Fibroblast of villous mesenchyme (primary cell): ENCODE measurements at regions not wholly inside any gene's neighbourhood (a gene's known extent, or its start where the extent isn't known, plus 50 kb on each side); places are given as distances from the start of the nearest gene placed in this dataset.
"Not testable (repeated sequence)": the region's sequence is repeated elsewhere in the genome, so short reads cannot be mapped to it uniquely, and the experiment has no call there.

Source experiments
- DNase-seq: peaks from one replicate; pipeline ENCODE4 v3.0.0-alpha.2; 2010; ENCODE audit warnings: low read depth
- H3K4me3 ChIP-seq: 2 replicates; pipeline ENCODE4 v1.5.1; 2011; ENCODE audit warnings: low read depth, mild to moderate bottlenecking, low read length
- TF ChIP-seq, protein P1 (sequence below): IDR thresholded peaks from 2 replicates; pipeline ENCODE4 v1.5.1; 2012; ENCODE audit warnings: low read depth, mild to moderate bottlenecking, low read length; ENCODE audit not compliant: insufficient read depth

DNA sequence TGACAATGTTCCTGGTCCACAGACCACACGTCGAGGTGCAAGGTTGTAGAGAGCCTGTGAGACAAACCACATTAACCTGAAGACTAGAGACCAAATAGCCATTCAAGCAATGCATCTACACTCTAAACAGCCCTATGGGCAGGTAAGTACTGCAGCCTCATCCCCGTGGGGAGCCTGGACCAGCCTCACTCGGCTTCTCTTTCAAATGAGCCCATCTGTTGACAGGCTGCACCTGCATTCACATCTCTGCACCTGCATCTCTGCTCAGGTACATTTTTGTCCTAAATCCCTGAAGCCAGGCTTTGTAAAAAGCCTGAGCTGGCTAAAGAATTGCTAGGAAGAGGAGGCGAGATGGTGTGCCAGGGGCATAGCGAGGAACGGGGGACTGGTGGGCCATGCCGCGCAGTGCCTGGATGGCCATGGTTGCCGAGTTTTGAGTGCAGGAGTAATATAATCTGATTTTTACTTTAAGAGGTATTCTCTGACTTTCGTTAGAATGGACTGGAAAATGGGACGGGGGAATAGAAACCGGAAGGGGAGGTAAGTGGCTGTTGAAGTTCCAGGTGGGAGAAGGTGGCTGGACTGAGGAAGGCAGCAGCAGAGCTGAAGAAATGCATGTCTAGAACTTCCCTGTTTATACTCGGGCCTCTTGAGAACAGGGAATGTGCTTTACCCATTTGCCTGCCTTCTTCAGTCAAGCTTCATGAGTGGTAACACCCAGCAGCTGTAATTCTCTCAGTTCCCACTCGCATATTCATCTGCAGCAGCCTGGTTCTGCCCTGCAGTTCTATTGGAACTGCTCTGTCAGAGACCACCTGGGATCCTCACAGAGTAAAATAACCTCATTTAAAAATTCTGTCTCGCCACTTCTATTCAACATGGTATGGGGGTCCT is 226.4 kb downstream of the OPA1 start:
- TF ChIP-seq, protein P1, sequence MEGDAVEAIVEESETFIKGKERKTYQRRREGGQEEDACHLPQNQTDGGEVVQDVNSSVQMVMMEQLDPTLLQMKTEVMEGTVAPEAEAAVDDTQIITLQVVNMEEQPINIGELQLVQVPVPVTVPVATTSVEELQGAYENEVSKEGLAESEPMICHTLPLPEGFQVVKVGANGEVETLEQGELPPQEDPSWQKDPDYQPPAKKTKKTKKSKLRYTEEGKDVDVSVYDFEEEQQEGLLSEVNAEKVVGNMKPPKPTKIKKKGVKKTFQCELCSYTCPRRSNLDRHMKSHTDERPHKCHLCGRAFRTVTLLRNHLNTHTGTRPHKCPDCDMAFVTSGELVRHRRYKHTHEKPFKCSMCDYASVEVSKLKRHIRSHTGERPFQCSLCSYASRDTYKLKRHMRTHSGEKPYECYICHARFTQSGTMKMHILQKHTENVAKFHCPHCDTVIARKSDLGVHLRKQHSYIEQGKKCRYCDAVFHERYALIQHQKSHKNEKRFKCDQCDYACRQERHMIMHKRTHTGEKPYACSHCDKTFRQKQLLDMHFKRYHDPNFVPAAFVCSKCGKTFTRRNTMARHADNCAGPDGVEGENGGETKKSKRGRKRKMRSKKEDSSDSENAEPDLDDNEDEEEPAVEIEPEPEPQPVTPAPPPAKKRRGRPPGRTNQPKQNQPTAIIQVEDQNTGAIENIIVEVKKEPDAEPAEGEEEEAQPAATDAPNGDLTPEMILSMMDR, result no peak
- no peak for DNase-seq

DNA sequence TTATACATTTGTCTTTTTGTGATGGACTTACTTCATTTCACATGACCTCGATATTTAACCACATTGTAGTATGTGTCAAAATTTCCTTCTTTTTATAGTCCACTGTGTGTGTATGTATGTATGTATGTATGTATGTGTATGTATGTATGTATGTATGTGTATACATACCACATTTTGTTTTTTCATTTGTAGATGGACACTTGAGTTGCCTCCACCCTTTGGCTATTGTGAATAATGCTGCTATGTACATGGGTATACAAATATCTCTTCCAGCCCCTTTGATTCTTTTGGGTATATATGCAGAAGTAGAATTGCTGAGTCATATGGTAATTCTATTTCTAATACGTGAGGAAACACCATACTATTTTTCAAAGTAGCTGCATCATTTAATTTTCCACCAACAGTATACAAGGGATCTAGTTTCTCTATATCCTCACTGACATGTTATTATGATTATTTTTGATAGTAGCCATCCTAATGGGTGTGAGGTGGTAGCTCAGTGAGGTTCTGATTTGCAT is 228.2 kb downstream of the OPA1 start:
- DNase-seq, result no peak
- no peak overlapping the region for H3K4me3 ChIP-seq
- TF ChIP-seq, protein P1, result no peak

More for the DNA sequence above, 226.4 kb downstream of the OPA1 start:
- H3K4me3 ChIP-seq, result no peak overlapping the region

DNA sequence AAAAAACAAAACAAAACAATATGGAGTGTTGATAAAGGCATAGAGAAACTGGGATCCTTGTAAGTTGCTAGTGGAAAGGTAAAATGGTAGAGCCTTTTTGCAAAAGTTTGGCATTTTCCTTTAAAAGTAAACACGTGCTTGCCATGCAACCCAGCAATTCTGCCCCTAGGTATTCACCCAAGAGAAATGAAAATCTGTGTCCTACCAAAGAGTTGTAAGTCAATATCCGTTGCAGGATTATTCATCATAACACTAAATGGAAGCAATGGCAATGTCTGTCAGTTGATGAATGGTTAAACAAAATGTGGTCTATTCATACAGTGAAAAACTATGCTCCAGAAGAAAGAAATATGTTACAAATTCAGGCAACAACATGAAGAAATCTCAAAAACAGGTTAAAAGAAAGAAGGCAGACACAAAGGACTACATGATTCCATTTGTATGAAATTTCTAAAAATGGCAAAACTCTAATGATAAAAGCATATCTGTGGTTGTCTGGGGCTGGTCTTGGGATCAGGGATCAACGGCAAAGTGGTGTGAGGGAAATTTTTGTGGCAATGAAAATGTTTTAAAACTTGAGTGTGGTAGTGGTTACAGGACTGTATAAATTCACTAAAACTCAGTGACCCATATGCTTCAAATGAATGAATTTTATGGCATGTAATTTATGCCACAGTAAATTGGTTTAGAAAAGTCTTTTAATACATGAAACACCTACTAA is 229.6 kb downstream of the OPA1 start:
- TF ChIP-seq, protein P1, result no peak
- peak; percentile 45 for DNase-seq
- H3K4me3 ChIP-seq, result no peak overlapping the region

DNA sequence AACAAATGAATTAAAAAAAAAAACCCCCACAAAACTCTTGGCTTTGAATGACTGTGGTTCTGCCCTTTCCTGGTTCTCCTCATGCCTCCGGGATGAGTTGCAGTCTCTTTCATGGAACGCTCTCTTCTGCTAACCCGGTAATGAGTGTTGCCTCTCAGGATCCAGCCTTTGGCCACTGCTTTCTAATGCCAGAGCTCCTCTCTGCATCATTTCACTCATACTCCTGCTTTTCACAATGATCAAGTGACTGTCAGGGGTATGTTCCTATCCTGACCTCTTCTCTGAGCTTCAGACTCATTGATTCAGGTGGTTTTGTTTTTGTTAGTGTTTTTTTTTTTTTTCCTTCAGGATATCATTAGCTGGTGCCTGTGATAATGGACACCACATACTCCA is 230.2 kb downstream of the OPA1 start:
- not testable (repeated sequence) for H3K4me3 ChIP-seq, DNase-seq

DNA sequence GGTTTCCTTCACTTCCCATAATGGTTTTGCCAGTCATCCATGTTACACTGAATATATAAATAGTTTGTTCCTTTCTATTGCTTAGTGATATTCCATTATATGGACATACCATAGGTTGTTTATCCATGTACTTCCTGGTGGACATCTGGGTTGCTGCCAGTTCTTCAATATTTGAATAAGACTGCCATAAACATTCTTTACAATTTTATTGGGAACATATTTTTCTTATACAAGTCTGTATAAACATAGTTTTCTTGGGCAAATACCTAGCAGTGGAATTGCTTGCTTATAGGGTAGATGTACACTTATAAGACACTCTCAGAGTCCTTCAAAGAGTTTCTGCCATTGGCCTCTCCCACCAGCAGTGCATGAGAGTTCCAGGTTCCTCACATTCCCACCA is 231.4 kb downstream of the OPA1 start:
- H3K4me3 ChIP-seq, result no peak overlapping the region
- TF ChIP-seq, protein P1, result no peak
- DNase-seq, result peak; percentile 13

DNA sequence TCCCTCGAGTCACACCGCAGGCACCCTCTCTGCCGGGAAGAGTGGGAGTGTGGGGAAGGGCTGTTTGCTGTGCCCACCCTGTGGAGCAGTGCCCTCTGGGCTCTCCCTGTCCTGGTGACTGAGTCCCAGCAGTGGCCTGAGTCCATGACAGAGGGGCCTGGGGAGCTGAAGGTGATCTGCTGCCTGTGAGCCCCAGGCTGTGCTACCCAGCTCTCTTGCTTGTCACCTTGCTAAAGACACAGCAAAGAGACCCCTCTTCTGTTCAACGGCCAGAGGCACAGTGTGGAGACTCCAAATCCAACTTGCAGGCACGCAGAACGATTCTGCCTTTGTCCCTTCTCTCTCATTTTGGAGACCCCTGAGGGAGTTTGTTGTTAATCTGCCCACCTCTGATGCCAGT is 232.6 kb downstream of the OPA1 start:
- no peak overlapping the region for H3K4me3 ChIP-seq
- TF ChIP-seq, protein P1, result no peak
- no peak for DNase-seq

DNA sequence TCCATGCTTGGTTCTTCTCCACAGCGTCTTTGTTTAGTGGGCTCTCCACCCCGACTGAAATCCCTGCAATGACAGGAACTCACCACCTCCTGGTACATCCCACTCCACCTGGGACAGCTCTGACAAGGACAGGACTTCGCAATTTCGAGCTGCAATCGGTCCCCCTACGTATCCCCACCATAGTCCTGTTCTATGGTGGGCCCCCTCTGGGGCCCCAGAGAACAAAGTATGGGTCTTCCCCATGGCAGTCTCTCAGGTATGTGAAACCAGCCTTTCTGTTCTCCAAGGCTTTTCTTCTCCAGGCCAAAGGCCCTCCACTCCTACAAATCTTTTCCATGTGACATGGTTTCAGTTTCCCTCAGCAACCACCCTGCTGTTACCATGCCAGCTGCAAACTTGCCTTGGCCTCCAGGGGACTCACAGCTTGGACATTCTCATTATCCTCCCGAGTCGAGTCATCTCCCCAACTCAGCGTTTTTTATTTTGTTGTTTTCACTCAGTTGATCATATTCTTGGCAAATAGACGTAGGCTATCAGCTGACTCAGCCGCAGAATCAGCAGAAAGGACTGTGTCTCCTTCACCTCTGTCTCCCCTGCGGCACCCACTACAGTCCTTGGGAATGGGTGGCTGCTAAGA is 233.3 kb downstream of the OPA1 start:
- TF ChIP-seq, protein P1, result peak; percentile 7
- no peak overlapping the region for H3K4me3 ChIP-seq
- DNase-seq, result peak; percentile 54
